Thyroid gland (tissue), 4 donors: ENCODE measurements at regions not wholly inside any gene's neighbourhood (a gene's known extent, or its start where the extent isn't known, plus 50 kb on each side); places are given as distances from the start of the nearest gene placed in this dataset.

ENCODE experiments used
- DNase-seq, 2 donors: peaks; one replicate each; pipeline ENCODE4 v3.0.0-alpha.2; 2019
- H3K27ac ChIP-seq, 3 donors: fragments of 200-600 bp; sonication (generic); 1 replicate in 2 of 3; 2 replicates in 1 of 3; pipeline ENCODE4 v1.5.1; 2016 to 2019; ENCODE audit warnings: mild to moderate bottlenecking in 1 of 3, moderate library complexity in 1 of 3
- H3K27me3 ChIP-seq: fragments of 200-600 bp; sonication (generic); one replicate; pipeline ENCODE4 v1.5.1; 2019
- H3K36me3 ChIP-seq, 2 donors: fragments of 200-600 bp; sonication (generic); one replicate each; pipeline ENCODE4 v1.5.1; 2016 to 2019
- H3K4me1 ChIP-seq, 2 donors: fragments of 200-600 bp; sonication (generic); one replicate each; pipeline ENCODE4 v1.5.1; 2017 to 2019
- H3K4me3 ChIP-seq, 3 donors: fragments of 200-600 bp; sonication (generic); replicated peaks in 1 of 3; 1 replicate in 2 of 3; 2 replicates in 1 of 3; pipeline ENCODE4 v1.5.1; 2016; ENCODE audit warnings: mild to moderate bottlenecking in 1 of 3
- H3K9me3 ChIP-seq: fragments of 200-600 bp; sonication (generic); one replicate; pipeline ENCODE4 v1.5.1; 2017
- CTCF ChIP-seq, 6 experiments: fragments of 200-600 bp in 3 of 6; fragments of 450-650 bp in 3 of 6; sonication (generic) in 3 of 6; IDR thresholded peaks; one replicate each; pipeline ENCODE4 v1.5.1; 2016 to 2019; ENCODE audit warnings: antibody characterized with exemption in 6 of 6, mild to moderate bottlenecking in 2 of 6, inconsistent platforms in 1 of 6, moderate library complexity in 1 of 6
- POLR2A ChIP-seq, 2 donors: fragments of 450-650 bp; IDR thresholded peaks; one replicate each; pipeline ENCODE4 v1.6.1; 2017; ENCODE audit warnings: antibody characterized with exemption in 2 of 2, mild to moderate bottlenecking in 2 of 2, moderate library complexity in 1 of 2
- WGBS, 2 donors: methylation state at CpG; one replicate each; pipeline ENCODE4 v1.1.5; 2017; 5-methylcytosine and 5-hydroxymethylcytosine counted together
- intact Hi-C: fragments of 100-400 bp; cut with DNase I; formaldehyde crosslinking; loops from one replicate; pipeline ENCODE4 v1.15.1; 2023

- no peaks in the 10 kb centered on the region for H3K36me3 ChIP-seq
- H3K4me3 ChIP-seq = no peak overlapping the region
- 94 to 95% methylated on average over 9 of the region's 9 CpGs for WGBS, 2 donors
- H3K9me3 ChIP-seq = no peaks in the 10 kb centered on the region
- no peak for DNase-seq
- H3K4me1 ChIP-seq = no peaks in the 10 kb centered on the region
- H3K27ac ChIP-seq = no peak overlapping the region
- TF ChIP-seq CTCF (IDR thresholded peaks at IDR 0.05) (no peak), POLR2A (IDR thresholded peaks at IDR 0.05) (no peak)
- no peaks in the 10 kb centered on the region for H3K27me3 ChIP-seq
- intact Hi-C loops = no loop called here
Observed at GRCh38 chr21:15164273-15164672, 99.5 kb upstream of the NRIP1 start.

DNA sequence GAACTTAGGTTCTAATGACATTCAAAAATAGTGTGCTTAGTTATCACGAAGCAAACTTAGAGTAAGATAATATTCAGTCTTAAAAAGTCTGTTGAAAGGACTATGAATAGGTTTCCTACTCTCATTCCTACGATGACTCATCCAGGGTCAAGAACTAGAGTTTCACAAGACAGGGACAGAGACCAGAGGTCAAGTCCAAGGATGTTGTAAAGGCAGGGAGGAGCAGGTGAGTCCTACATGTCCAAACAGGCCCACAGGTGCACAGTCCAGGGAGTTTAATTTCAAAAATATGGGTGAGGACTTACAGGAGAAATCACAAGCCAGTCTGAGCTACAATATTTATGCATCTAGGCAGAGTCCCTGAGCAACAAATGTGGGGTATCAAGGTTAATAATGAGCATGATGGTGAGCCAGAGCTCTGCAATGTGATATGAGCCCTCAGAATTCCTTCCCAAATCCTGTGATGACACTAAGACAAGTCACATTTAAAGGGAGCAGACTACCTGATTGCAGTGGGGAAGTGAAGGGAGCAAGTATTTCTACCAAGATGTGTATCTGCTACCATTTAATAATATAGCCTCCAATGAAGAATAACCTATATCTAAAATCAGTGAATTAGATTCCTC is 100.0 kb upstream of the NRIP1 start:
- 80 to 81% methylated on average over 2 of the region's 2 CpGs for WGBS, 2 donors
- TF ChIP-seq CTCF (IDR thresholded peaks at IDR 0.05) = no peak
- TF ChIP-seq POLR2A (IDR thresholded peaks at IDR 0.05) = no peak

DNA sequence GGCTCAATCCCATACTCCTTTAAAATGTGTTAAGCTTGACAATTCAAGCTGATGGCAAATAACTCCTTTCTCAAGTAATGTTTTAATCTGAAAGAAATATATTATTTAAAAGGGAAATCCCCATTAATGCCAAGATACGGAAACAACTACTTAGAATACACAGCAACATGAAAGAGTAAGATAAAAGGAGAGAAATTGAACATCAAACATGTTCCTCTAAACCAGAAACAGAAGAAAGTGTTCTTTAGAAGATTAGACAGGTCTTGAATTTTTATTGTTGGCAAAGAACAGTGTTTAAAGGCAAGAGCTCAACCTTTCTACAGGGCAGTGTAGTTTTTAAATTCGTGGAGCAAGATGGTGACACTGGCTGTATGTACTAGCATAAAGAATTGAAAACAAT is 105.8 kb upstream of the NRIP1 start:
- Histone ChIP-seq H3K27ac (no peak overlapping the region), H3K27me3 (no peaks in the 10 kb centered on the region), H3K4me3 (no peak overlapping the region), H3K36me3 (no peaks in the 10 kb centered on the region), H3K4me1 (no peaks in the 10 kb centered on the region), H3K9me3 (no peaks in the 10 kb centered on the region)
- TF ChIP-seq CTCF (IDR thresholded peaks at IDR 0.05) = no peak
- no peak for TF ChIP-seq POLR2A (IDR thresholded peaks at IDR 0.05)
- DNase-seq = no peak
- 76 to 86% methylated on average over 2 of the region's 2 CpGs for WGBS, 2 donors
- intact Hi-C loops = no loop called here

More for the DNA sequence above, 100.0 kb upstream of the NRIP1 start:
- Histone ChIP-seq H3K9me3 (no peaks in the 10 kb centered on the region), H3K4me1 (no peaks in the 10 kb centered on the region), H3K27ac (no peak overlapping the region), H3K36me3 (no peaks in the 10 kb centered on the region), H3K27me3 (no peaks in the 10 kb centered on the region), H3K4me3 (no peak overlapping the region)
- intact Hi-C loops = no loop called here
- no peak for DNase-seq

DNA sequence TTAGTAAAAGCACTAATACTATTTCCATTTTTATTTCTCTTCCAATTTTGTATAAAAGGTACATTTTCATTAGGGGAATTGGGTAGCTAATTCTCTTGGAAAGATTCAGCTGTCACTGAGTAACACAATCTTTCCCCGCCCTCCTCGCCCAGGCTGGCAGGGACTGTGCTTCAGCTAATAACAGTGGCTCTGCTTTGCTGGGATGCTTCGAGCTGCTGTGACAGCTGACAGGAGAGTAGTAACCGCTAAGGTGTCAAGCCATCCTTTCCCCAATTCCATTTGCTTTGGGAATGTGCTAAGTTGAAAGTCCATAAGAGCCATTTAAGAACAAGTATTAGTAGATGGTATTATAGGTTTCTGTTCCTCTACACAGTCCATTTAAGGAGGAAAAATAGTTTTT is 106.7 kb upstream of the NRIP1 start:
- Histone ChIP-seq H3K27me3 (no peaks in the 10 kb centered on the region), H3K36me3 (no peaks in the 10 kb centered on the region), H3K9me3 (no peaks in the 10 kb centered on the region), H3K4me3 (no peak overlapping the region), H3K4me1 (no peaks in the 10 kb centered on the region), H3K27ac (no peak overlapping the region)
- DNase-seq = no peak
- intact Hi-C loops = no loop called here
- 67 to 79% methylated on average over 4 of the region's 4 CpGs for WGBS, 2 donors
- TF ChIP-seq CTCF (IDR thresholded peaks at IDR 0.05) (no peak), POLR2A (IDR thresholded peaks at IDR 0.05) (no peak)

DNA sequence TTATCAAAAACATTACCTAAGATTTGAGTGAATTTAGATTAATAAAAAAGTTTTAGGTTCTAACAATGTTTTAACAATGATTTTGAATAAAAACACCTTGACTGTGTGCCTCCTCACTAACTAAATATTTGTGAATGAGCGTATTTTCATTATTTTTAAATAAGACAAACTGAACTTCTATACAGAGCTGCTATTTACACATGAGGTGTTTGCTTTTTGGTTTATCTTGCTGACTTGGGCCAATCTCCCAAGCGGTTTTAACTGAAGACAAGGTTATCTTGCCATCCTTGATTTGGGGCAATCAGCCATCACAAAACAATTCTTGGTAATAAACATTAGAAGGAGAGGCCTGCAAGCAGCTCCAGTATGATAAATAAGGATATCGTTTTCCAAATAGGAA is 108.2 kb upstream of the NRIP1 start:
- TF ChIP-seq CTCF (IDR thresholded peaks at IDR 0.05) (no peak), POLR2A (IDR thresholded peaks at IDR 0.05) (no peak)
- H3K4me3 ChIP-seq = no peak overlapping the region
- no peak for DNase-seq
- H3K9me3 ChIP-seq = no peaks in the 10 kb centered on the region
- H3K27ac ChIP-seq = no peak overlapping the region
- WGBS, 2 donors = 64 to 65% methylated on average over 3 of the region's 3 CpGs
- H3K36me3 ChIP-seq = no peaks in the 10 kb centered on the region
- no peaks in the 10 kb centered on the region for H3K4me1 ChIP-seq
- intact Hi-C loops = no loop called here
- no peaks in the 10 kb centered on the region for H3K27me3 ChIP-seq
